ENCODE measurements at regions not wholly inside any gene's neighbourhood (a gene's known extent, or its start where the extent isn't known, plus 50 kb on each side); places are given as distances from the start of the nearest gene placed in this dataset.
"Not testable (repeated sequence)": the region's sequence is repeated elsewhere in the genome, so short reads cannot be mapped to it uniquely, and the experiment has no call there.

GRCh38 chr3:177362626-177363025 is 165.3 kb upstream of the TBL1XR1 start:
- 19 to 53% methylated on average over 2 of the region's 2 CpGs for WGBS, 2 donors
- intact Hi-C loops (cut with DNase I) = loop anchor here (5.0 to 10.0 kb wide), 6 partner anchors 80 to 960 kb away; no protein-coding TSS in a partner anchor
- Histone ChIP-seq H3K27me3 (no peaks in the 10 kb centered on the region), H3K4me1 (peaks cover 0 to 49% (median 46%) of the 10 kb centered on the region in 4 donors), H3K4me3 (no peak overlapping the region), H3K27ac (peak overlapping the region; percentile 2 to 90 (median 84)), H3K36me3 (no peaks in the 10 kb centered on the region), H3K9me3 (no peaks in the 10 kb centered on the region)
- DNase-seq = no peak
- TF ChIP-seq POLR2AphosphoS5 (IDR thresholded peaks at IDR 0.05) = no peak
- TF ChIP-seq, protein P1, sequence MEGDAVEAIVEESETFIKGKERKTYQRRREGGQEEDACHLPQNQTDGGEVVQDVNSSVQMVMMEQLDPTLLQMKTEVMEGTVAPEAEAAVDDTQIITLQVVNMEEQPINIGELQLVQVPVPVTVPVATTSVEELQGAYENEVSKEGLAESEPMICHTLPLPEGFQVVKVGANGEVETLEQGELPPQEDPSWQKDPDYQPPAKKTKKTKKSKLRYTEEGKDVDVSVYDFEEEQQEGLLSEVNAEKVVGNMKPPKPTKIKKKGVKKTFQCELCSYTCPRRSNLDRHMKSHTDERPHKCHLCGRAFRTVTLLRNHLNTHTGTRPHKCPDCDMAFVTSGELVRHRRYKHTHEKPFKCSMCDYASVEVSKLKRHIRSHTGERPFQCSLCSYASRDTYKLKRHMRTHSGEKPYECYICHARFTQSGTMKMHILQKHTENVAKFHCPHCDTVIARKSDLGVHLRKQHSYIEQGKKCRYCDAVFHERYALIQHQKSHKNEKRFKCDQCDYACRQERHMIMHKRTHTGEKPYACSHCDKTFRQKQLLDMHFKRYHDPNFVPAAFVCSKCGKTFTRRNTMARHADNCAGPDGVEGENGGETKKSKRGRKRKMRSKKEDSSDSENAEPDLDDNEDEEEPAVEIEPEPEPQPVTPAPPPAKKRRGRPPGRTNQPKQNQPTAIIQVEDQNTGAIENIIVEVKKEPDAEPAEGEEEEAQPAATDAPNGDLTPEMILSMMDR (IDR thresholded peaks at IDR 0.05) = no peak
- TF ChIP-seq POLR2A (IDR thresholded peaks at IDR 0.05) = no peak
- TF ChIP-seq EP300 (IDR thresholded peaks at IDR 0.05) = no peak

DNA sequence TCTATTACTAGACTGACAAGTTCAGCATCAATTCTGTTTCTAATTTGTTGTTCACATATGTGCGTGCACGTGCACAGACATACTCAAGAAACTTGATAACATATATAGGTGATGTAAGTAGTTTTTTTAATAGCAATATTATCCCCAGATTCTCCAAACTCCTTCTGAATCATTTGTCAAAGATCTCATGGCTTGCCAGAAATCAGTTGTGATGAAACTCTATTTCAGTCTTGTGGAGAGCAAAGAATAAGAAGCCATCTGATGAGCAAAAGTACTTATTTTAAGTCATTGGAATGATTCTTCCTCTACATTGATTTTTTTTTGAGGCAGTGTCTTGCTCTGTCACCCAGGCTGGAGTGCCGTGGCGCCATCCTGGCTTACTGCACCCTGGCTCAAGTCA is 167.0 kb upstream of the TBL1XR1 start:
- Histone ChIP-seq H3K9me3 (no peaks in the 10 kb centered on the region), H3K27ac (no peak overlapping the region), H3K4me3 (no peak overlapping the region), H3K36me3 (no peaks in the 10 kb centered on the region), H3K27me3 (no peaks in the 10 kb centered on the region), H3K4me1 (peaks cover 0 to 33% (median 30%) of the 10 kb centered on the region in 4 donors)
- TF ChIP-seq POLR2A (IDR thresholded peaks at IDR 0.05) = no peak
- TF ChIP-seq POLR2AphosphoS5 (IDR thresholded peaks at IDR 0.05) = no peak
- TF ChIP-seq, protein P1 (IDR thresholded peaks at IDR 0.05) = no peak
- no peak for TF ChIP-seq EP300 (IDR thresholded peaks at IDR 0.05)
- DNase-seq = no peak
- 96 to 99% methylated on average over 4 of the region's 4 CpGs for WGBS, 2 donors
- intact Hi-C loops (cut with DNase I) = loop anchor here (5.0 to 10.0 kb wide), 6 partner anchors 78 to 958 kb away; no protein-coding TSS in a partner anchor

- H3K36me3 ChIP-seq, H3K4me3 ChIP-seq, DNase-seq, H3K27me3 ChIP-seq, H3K9me3 ChIP-seq, H3K27ac ChIP-seq: not testable (repeated sequence)
- intact Hi-C loops (cut with DNase I) = loop anchor here (10.0 kb wide), 1 partner anchor 360 kb away; no protein-coding TSS in a partner anchor
- H3K4me1 ChIP-seq = peaks cover 0 to 34% (median 25%) of the 10 kb centered on the region in 4 donors
- WGBS, 2 donors = 97 to 98% methylated on average over 3 of the region's 3 CpGs
Observed at GRCh38 chr3:177365294-177365693, 168.0 kb upstream of the TBL1XR1 start.

GRCh38 chr3:177367788-177368187 is 170.5 kb upstream of the TBL1XR1 start:
- Histone ChIP-seq H3K36me3 (no peaks in the 10 kb centered on the region), H3K4me3 (no peak overlapping the region), H3K27me3 (no peaks in the 10 kb centered on the region), H3K4me1 (peaks cover 0 to 11% (median 2%) of the 10 kb centered on the region in 4 donors), H3K27ac (no peak overlapping the region), H3K9me3 (no peaks in the 10 kb centered on the region)
- TF ChIP-seq EP300 (IDR thresholded peaks at IDR 0.05) (no peak), POLR2A (IDR thresholded peaks at IDR 0.05) (no peak), POLR2AphosphoS5 (IDR thresholded peaks at IDR 0.05) (no peak)
- no peak for DNase-seq
- WGBS, 2 donors = 90 to 97% methylated on average over 8 of the region's 8 CpGs
- intact Hi-C loops (cut with DNase I) = loop anchor here (10.0 kb wide), 1 partner anchor 357 kb away; no protein-coding TSS in a partner anchor

DNA sequence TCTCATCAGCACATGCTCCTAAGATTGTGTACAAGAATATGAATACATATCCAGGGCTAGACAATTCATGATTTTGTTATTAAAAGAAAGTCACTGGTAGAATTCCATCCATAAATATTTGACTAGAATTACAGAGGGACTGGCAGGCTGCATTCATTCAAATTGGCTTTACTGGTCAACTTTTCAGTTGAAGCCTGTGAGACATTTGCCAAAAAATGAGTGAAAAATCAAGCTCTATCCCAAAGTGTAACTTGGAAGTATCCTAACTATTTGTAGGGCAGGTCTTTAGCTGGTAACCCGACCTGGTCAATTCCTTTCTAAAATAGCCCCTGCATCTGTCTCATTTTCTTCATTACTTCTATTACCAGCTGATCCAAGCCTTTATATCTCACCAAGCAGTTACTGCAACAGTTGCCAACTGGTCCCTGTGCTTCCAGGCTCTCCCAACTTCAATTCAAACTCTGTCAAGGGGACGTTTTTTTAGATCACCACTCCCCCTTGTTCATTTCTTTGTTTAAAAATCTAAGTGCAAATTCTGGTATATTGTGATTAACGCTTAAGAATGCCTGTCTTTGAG is 173.1 kb upstream of the TBL1XR1 start:
- Histone ChIP-seq H3K9me3 (no peaks in the 10 kb centered on the region), H3K4me3 (no peak overlapping the region), H3K27ac (no peak overlapping the region), H3K27me3 (no peaks in the 10 kb centered on the region), H3K36me3 (no peaks in the 10 kb centered on the region), H3K4me1 (peaks cover 0 to 6% (median 0%) of the 10 kb centered on the region in 4 donors)
- no peak for DNase-seq
- intact Hi-C loops (cut with DNase I) = no loop called here
- 75 to 82% methylated on average over 3 of the region's 3 CpGs for WGBS, 2 donors
- no peak for TF ChIP-seq POLR2A (IDR thresholded peaks at IDR 0.05)
- TF ChIP-seq, protein P1 (IDR thresholded peaks at IDR 0.05) = no peak
- no peak for TF ChIP-seq POLR2AphosphoS5 (IDR thresholded peaks at IDR 0.05)
- TF ChIP-seq EP300 (IDR thresholded peaks at IDR 0.05) = no peak

DNA sequence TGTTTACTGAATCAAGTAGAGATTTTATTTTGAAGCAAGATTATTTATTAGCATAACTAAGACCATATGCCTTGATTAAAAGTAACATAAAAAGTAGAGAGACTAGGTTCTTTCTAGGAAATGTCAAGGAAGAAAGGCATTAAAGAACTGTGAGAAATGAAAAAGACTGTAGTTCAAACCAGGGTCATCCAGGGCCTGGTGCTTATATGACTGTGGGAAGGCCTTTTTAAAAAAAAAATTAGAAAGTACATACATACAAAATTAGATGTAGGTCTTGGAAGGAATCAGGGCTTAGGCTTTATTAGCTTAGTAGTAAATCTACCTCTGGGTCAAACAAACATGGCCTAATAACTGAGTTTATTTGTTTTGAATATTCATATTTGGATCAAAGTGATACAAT is 173.9 kb upstream of the TBL1XR1 start:
- peaks cover 0 to 6% (median 0%) of the 10 kb centered on the region in 4 donors for H3K4me1 ChIP-seq
- H3K4me3 ChIP-seq = no peak overlapping the region
- no peak for DNase-seq
- H3K9me3 ChIP-seq = no peaks in the 10 kb centered on the region
- no peaks in the 10 kb centered on the region for H3K36me3 ChIP-seq
- no peak overlapping the region for H3K27ac ChIP-seq
- TF ChIP-seq EP300 (IDR thresholded peaks at IDR 0.05) = no peak
- TF ChIP-seq POLR2A (IDR thresholded peaks at IDR 0.05) = no peak
- H3K27me3 ChIP-seq = no peaks in the 10 kb centered on the region
- intact Hi-C loops (cut with DNase I) = no loop called here
